IMR-90 (cell line): ENCODE measurements at regions not wholly inside any gene's neighbourhood (a gene's known extent, or its start where the extent isn't known, plus 50 kb on each side); places are given as distances from the start of the nearest gene placed in this dataset.

Experiments used
- BHLHE40 ChIP-seq: fragments of 150-350 bp; IDR thresholded peaks from 2 replicates; pipeline ENCODE4 v1.6.1; 2016; ENCODE audit warnings: mild to moderate bottlenecking, low read depth, low read length
- CEBPB ChIP-seq: IDR thresholded peaks from 2 replicates; pipeline ENCODE4 v1.6.1; 2012; ENCODE audit warnings: low read depth, low read length, improper control_type of control experiment
- CTCF ChIP-seq: conservative IDR thresholded peaks from 2 replicates; pipeline ENCODE4 v1.5.1; 2012; ENCODE audit warnings: mild to moderate bottlenecking, low read depth, low read length, improper control_type of control experiment
- ELK1 ChIP-seq: fragments of 150-350 bp; IDR thresholded peaks from 2 replicates; pipeline ENCODE4 v1.6.1; 2016; ENCODE audit warnings: low read depth, mild to moderate bottlenecking, low read length, moderate library complexity, borderline replicate concordance
- FOS ChIP-seq: fragments of 150-350 bp; IDR thresholded peaks from 2 replicates; pipeline ENCODE4 v1.6.1; 2016; ENCODE audit warnings: low read depth, low read length
- MAFK ChIP-seq: IDR thresholded peaks from 2 replicates; pipeline ENCODE4 v1.6.1; 2012; ENCODE audit warnings: low read depth, low read length, improper control_type of control experiment
- MXI1 ChIP-seq: IDR thresholded peaks from 2 replicates; pipeline ENCODE4 v1.6.1; 2012; ENCODE audit warnings: low read depth, mild to moderate bottlenecking, low read length, moderate library complexity, borderline replicate concordance
- POLR2A ChIP-seq: IDR thresholded peaks from 2 replicates; pipeline ENCODE4 v1.6.1; 2012; ENCODE audit warnings: mild to moderate bottlenecking, low read depth, low read length
- RAD21 ChIP-seq: IDR thresholded peaks from 2 replicates; pipeline ENCODE4 v1.6.1; 2012; ENCODE audit warnings: low read length, improper control_type of control experiment
- RFX5 ChIP-seq: IDR thresholded peaks from 2 replicates; pipeline ENCODE4 v1.8.0; 2012; ENCODE audit warnings: low read depth, mild to moderate bottlenecking, low read length, moderate library complexity
- SMC3 ChIP-seq: fragments of 150-350 bp; IDR thresholded peaks from 2 replicates; pipeline ENCODE4 v1.6.1; 2016; ENCODE audit warnings: low read depth, mild to moderate bottlenecking, antibody characterized with exemption, low read length, moderate library complexity
- USF2 ChIP-seq: fragments of 150-350 bp; IDR thresholded peaks from 2 replicates; pipeline ENCODE4 v1.6.1; 2017; ENCODE audit warnings: mild to moderate bottlenecking, antibody characterized with exemption, low read length, low read depth

GRCh38 chr6:68572525-68572924 is 62.6 kb upstream of the ADGRB3 start:
- no peak for TF ChIP-seq CTCF
- no peak for TF ChIP-seq MXI1
- TF ChIP-seq POLR2A, result no peak
- TF ChIP-seq BHLHE40, result no peak
- TF ChIP-seq USF2, result no peak
- TF ChIP-seq RAD21, result no peak
- no peak for TF ChIP-seq FOS
- no peak for TF ChIP-seq RFX5
- TF ChIP-seq SMC3, result no peak
- no peak for TF ChIP-seq ELK1
- no peak for TF ChIP-seq CEBPB
- no peak for TF ChIP-seq MAFK
